MM.1S (cell line): ENCODE measurements at regions not wholly inside any gene's neighbourhood (a gene's known extent, or its start where the extent isn't known, plus 50 kb on each side); places are given as distances from the start of the nearest gene placed in this dataset.

Experiments used
- DNase-seq: peaks from one replicate; pipeline ENCODE4 v3.0.0-alpha.2; 2015
- H2AFZ ChIP-seq: fragments of 300-600 bp; sonication (generic); 2 replicates; pipeline ENCODE4 v1.6.0; 2016; ENCODE audit warnings: antibody characterized with exemption, low read length
- H3F3A ChIP-seq: fragments of 300-600 bp; sonication (generic); 2 replicates; pipeline ENCODE4 v1.6.1; 2016; ENCODE audit warnings: mild to moderate bottlenecking, antibody characterized with exemption, low read length, moderate library complexity, mixed read lengths; ENCODE audit not compliant: insufficient read depth
- H3K27ac ChIP-seq: fragments of 300-600 bp; sonication (generic); 2 replicates; pipeline ENCODE4 v1.5.1; 2016; ENCODE audit warnings: mild to moderate bottlenecking, low read length
- H3K27me3 ChIP-seq: fragments of 300-600 bp; sonication (generic); replicated peaks from 2 replicates; pipeline ENCODE4 v1.6.0; 2016; ENCODE audit warnings: low read length; ENCODE audit not compliant: insufficient read depth
- H3K36me3 ChIP-seq: fragments of 300-600 bp; sonication (generic); replicated peaks from 2 replicates; pipeline ENCODE4 v1.6.1; 2016; ENCODE audit warnings: mild to moderate bottlenecking, low read length, mixed read lengths; ENCODE audit not compliant: insufficient read depth
- H3K4me1 ChIP-seq: fragments of 300-600 bp; sonication (generic); 2 replicates; pipeline ENCODE4 v1.6.1; 2016; ENCODE audit warnings: low read length, mixed read lengths
- H3K4me2 ChIP-seq: fragments of 300-600 bp; sonication (generic); 2 replicates; pipeline ENCODE4 v1.6.0; 2016; ENCODE audit warnings: low read depth, low read length
- H3K4me3 ChIP-seq: fragments of 300-600 bp; sonication (generic); 2 replicates; pipeline ENCODE4 v1.5.1; 2016; ENCODE audit warnings: low read length, mixed read lengths
- H3K79me2 ChIP-seq: fragments of 300-600 bp; sonication (generic); 2 replicates; pipeline ENCODE4 v1.6.1; 2016; ENCODE audit warnings: mixed run types, low read length, mixed read lengths
- H3K9ac ChIP-seq: fragments of 300-600 bp; sonication (generic); 2 replicates; pipeline ENCODE4 v1.6.1; 2016; ENCODE audit warnings: low read length, mixed read lengths
- H3K9me2 ChIP-seq: fragments of 300-600 bp; sonication (generic); replicated peaks from 2 replicates; pipeline ENCODE4 v1.6.1; 2016; ENCODE audit warnings: mild to moderate bottlenecking, low read length, mixed read lengths; ENCODE audit not compliant: insufficient read depth
- H3K9me3 ChIP-seq: fragments of 300-600 bp; sonication (generic); replicated peaks from 2 replicates; pipeline ENCODE4 v1.6.1; 2016; ENCODE audit warnings: mild to moderate bottlenecking, low read length, mixed read lengths; ENCODE audit not compliant: insufficient read depth
- H4K20me1 ChIP-seq: fragments of 300-600 bp; sonication (generic); 2 replicates; pipeline ENCODE4 v1.6.1; 2016; ENCODE audit warnings: mild to moderate bottlenecking, low read length, moderate library complexity, mixed read lengths; ENCODE audit not compliant: insufficient read depth
- EZH2 ChIP-seq: fragments of 300-600 bp; sonication (generic); optimal IDR thresholded peaks from 2 replicates; pipeline ENCODE3; 2017; ENCODE audit warnings: low read depth, mild to moderate bottlenecking, antibody characterized with exemption, low read length, mixed read lengths
- EZH2phosphoT487 ChIP-seq: fragments of 300-600 bp; sonication (generic); IDR thresholded peaks from 2 replicates; pipeline ENCODE4 v1.6.1; 2018; ENCODE audit warnings: antibody characterized with exemption, low read length
- TF ChIP-seq, protein P1 (sequence below): fragments of 300-600 bp; sonication (generic); IDR thresholded peaks from 2 replicates; pipeline ENCODE4 v1.5.1; 2016; ENCODE audit warnings: antibody characterized with exemption, low read length, mixed read lengths

DNA sequence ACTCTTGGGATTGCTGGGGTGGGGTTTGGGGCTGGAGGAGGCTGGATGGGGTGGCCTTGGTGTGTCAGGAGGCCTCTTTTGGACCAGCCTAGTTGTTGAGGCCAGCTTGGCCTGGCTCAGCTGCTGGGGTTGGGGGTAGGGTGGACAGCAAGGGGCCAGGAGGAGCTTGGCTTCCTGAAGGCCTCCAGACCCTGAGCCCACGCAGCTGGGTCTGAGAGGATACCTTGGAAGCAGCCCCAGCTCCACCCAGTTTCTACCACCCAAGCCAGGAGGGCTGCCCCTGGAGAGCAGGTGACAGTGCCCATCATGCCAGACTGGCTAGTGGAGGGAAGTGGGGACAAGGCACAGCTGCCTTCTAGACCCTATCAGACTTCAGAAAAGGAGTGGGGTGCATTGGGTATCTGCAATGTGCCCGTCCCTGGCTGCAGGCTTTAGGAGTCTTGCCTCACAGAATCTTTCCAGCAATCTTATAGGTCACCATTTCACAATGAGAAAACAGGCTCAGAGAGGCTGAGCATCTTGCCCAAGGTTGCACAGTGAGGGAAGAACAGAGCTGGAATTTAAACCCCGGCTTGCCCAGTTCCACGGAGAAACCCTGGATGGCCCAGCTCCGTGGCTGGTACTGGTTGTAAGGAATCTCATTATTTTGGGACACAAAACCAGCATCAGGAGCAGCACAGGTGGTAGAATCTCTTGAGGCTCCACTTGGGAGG is 83.0 kb downstream of the LINGO1 start:
- H3K9ac ChIP-seq, result no peak overlapping the region
- H3K4me3 ChIP-seq, result no peak overlapping the region
- no peak for DNase-seq
- TF ChIP-seq, protein P1, sequence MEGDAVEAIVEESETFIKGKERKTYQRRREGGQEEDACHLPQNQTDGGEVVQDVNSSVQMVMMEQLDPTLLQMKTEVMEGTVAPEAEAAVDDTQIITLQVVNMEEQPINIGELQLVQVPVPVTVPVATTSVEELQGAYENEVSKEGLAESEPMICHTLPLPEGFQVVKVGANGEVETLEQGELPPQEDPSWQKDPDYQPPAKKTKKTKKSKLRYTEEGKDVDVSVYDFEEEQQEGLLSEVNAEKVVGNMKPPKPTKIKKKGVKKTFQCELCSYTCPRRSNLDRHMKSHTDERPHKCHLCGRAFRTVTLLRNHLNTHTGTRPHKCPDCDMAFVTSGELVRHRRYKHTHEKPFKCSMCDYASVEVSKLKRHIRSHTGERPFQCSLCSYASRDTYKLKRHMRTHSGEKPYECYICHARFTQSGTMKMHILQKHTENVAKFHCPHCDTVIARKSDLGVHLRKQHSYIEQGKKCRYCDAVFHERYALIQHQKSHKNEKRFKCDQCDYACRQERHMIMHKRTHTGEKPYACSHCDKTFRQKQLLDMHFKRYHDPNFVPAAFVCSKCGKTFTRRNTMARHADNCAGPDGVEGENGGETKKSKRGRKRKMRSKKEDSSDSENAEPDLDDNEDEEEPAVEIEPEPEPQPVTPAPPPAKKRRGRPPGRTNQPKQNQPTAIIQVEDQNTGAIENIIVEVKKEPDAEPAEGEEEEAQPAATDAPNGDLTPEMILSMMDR, result no peak
- TF ChIP-seq EZH2 (no peak), EZH2phosphoT487 (no peak)
- no peaks in the 10 kb centered on the region for H3K9me2 ChIP-seq
- H3K79me2 ChIP-seq, result no peaks in the 10 kb centered on the region
- peaks cover 15% of the 10 kb centered on the region for H3K27me3 ChIP-seq
- H3K4me2 ChIP-seq, result no peak overlapping the region
- no peaks in the 10 kb centered on the region for H3F3A ChIP-seq
- H4K20me1 ChIP-seq, result no peaks in the 10 kb centered on the region
- H3K9me3 ChIP-seq, result no peaks in the 10 kb centered on the region
- no peaks in the 10 kb centered on the region for H3K36me3 ChIP-seq
- no peak overlapping the region for H2AFZ ChIP-seq
- no peaks in the 10 kb centered on the region for H3K4me1 ChIP-seq
- no peak overlapping the region for H3K27ac ChIP-seq

DNA sequence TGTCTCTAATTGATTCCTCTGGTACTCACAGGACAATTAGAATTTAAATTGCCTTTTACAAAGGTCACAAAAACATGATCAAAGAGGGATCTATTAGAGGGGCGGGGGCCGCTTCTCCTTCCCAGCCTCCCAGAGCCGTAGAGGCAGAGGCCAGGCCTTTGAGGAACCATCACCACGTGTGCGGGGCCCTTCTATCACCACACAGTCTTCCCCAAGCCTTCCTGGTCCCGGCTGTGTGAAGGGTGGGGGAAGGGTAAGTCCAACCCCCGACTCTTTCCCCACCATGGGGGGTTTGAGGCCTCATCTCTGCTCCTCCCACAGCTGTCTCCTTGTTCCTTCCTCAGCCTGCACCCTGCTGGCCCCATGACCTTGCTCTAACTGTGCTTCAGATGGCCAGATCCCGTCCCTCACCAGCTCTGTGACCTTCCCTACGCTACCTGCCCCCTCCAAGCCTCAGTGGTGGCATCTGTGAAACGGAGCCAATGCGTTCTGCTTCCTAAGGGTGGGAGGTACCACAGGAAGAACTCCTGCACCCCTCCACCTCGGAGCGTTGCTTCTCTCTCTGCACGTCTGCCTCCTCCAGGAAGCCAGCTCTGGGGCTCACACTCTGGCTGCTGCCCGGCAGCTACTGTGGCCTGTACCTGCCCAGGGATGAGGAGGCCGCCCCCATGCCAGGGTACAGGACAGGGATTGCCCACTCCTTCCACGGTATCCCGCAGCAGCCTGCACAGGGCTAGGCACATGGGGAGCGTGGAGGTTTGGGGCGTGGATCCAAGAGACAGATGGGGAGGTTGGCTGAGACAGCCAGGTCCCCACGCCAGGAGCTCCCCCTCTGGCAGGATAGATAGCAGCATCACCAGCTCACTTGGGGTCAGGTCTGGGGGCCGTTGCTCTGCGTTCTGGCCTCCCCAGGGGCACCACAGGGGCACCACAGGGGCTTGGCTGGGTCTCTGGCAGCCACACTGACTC is 83.8 kb downstream of the LINGO1 start:
- H2AFZ ChIP-seq, result no peak overlapping the region
- H3K79me2 ChIP-seq, result no peaks in the 10 kb centered on the region
- no peaks in the 10 kb centered on the region for H3K9me2 ChIP-seq
- DNase-seq, result no peak
- H3K27me3 ChIP-seq, result peaks cover 18% of the 10 kb centered on the region
- no peak overlapping the region for H3K27ac ChIP-seq
- H3K9ac ChIP-seq, result no peak overlapping the region
- H4K20me1 ChIP-seq, result no peaks in the 10 kb centered on the region
- no peaks in the 10 kb centered on the region for H3K4me1 ChIP-seq
- H3K9me3 ChIP-seq, result no peaks in the 10 kb centered on the region
- no peaks in the 10 kb centered on the region for H3K36me3 ChIP-seq
- H3K4me3 ChIP-seq, result no peak overlapping the region
- no peak overlapping the region for H3K4me2 ChIP-seq
- TF ChIP-seq, protein P1, result no peak
- no peak for TF ChIP-seq EZH2phosphoT487
- no peak for TF ChIP-seq EZH2
- H3F3A ChIP-seq, result no peaks in the 10 kb centered on the region

DNA sequence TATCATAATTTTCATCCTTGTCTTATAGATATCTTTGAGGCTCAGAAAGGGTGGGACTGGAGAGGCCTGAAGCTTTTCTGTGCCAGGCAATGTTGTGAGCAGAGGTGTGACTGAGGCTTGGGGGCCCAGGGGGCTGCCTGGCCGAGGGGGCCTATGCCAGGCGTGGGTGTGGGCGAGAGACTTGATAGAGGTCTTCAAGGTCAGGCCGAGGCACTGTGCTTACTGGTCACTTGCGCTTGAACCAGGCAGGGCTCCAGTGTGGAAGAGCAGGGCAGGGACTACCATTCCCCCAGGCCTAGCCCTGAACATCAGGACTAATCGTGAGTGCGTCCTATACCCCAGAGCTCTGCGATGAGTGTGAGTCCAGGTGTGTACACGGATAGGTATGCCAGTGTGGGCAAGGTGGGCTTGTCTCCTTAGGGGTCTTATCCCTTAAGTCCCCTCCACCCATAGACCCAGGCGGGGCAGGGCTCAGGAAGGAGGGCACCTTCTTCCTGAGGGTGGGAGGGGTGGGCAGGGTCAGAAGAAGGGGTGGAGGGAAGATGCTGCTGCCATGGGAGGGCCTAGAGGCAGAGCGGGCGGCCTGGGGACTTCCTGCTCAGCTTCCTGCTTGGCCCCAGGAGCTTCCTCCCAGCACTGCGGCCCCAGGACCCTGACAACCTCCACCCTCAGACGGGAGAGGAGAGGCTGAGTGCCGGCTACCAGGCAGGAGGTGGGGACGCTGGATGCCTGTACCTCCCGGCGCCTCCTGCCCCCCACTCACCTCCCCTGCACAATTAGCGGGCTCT is 84.7 kb downstream of the LINGO1 start:
- H3K27me3 ChIP-seq, result peaks cover 18% of the 10 kb centered on the region
- H3K4me3 ChIP-seq, result no peak overlapping the region
- H3K36me3 ChIP-seq, result no peaks in the 10 kb centered on the region
- no peak overlapping the region for H3K27ac ChIP-seq
- H2AFZ ChIP-seq, result no peak overlapping the region
- no peaks in the 10 kb centered on the region for H3F3A ChIP-seq
- no peak overlapping the region for H3K9ac ChIP-seq
- no peaks in the 10 kb centered on the region for H3K9me2 ChIP-seq
- H3K4me2 ChIP-seq, result no peak overlapping the region
- no peaks in the 10 kb centered on the region for H3K4me1 ChIP-seq
- TF ChIP-seq, protein P1, result no peak
- TF ChIP-seq EZH2 (no peak), EZH2phosphoT487 (no peak)
- no peaks in the 10 kb centered on the region for H4K20me1 ChIP-seq
- no peaks in the 10 kb centered on the region for H3K79me2 ChIP-seq
- H3K9me3 ChIP-seq, result no peaks in the 10 kb centered on the region
- no peak for DNase-seq
